Occipital lobe (tissue), 1 donor: ENCODE measurements at regions not wholly inside any gene's neighbourhood (a gene's known extent, or its start where the extent isn't known, plus 50 kb on each side); places are given as distances from the start of the nearest gene placed in this dataset.
"Not testable (repeated sequence)": the region's sequence is repeated elsewhere in the genome, so short reads cannot be mapped to it uniquely, and the experiment has no call there.

Source experiments
- DNase-seq: peaks from one replicate; lab custom pipeline; 2025; lab: John Stamatoyannopoulos, UW

GRCh38 chr10:124245806-124246440 is 152.5 kb upstream of the CHST15 start:
- DNase-seq, result no peak

GRCh38 chr10:124245191-124245590 is 151.8 kb upstream of the CHST15 start:
- DNase-seq, result no peak

- no peak for DNase-seq
Measured at GRCh38 chr10:124244256-124244877, 151.0 kb upstream of the CHST15 start.

- DNase-seq, result no peak
Measured at GRCh38 chr10:124243702-124244121, 150.3 kb upstream of the CHST15 start.

GRCh38 chr10:124242791-124243190 is 149.4 kb upstream of the CHST15 start:
- no peak for DNase-seq

GRCh38 chr10:124242365-124242764 is 149.0 kb upstream of the CHST15 start:
- DNase-seq, result no peak

GRCh38 chr10:124241510-124241909 is 148.1 kb upstream of the CHST15 start:
- DNase-seq, result not testable (repeated sequence)

GRCh38 chr10:124240839-124241291 is 147.5 kb upstream of the CHST15 start:
- no peak for DNase-seq

GRCh38 chr10:124239696-124240095 is 146.3 kb upstream of the CHST15 start:
- DNase-seq, result no peak

GRCh38 chr10:124239134-124239533 is 145.7 kb upstream of the CHST15 start:
- no peak for DNase-seq

GRCh38 chr10:124238367-124238766 is 145.0 kb upstream of the CHST15 start:
- no peak for DNase-seq

- DNase-seq, result no peak
Measured at GRCh38 chr10:124237282-124237961, 144.0 kb upstream of the CHST15 start.

GRCh38 chr10:124236816-124237215 is 143.4 kb upstream of the CHST15 start:
- no peak for DNase-seq

- no peak for DNase-seq
Measured at GRCh38 chr10:124236136-124236535, 142.7 kb upstream of the CHST15 start.

- DNase-seq, result no peak
Measured at GRCh38 chr10:124235232-124235631, 141.8 kb upstream of the CHST15 start.

- DNase-seq, result no peak
Measured at GRCh38 chr10:124233546-124234138, 140.2 kb upstream of the CHST15 start.

GRCh38 chr10:124232686-124233545 is 139.5 kb upstream of the CHST15 start:
- DNase-seq, result no peak

GRCh38 chr10:124231168-124232155 is 138.1 kb upstream of the CHST15 start:
- no peak for DNase-seq

GRCh38 chr10:124230635-124231167 is 137.3 kb upstream of the CHST15 start:
- no peak for DNase-seq
